HK-2 (cell line): ENCODE measurements at regions not wholly inside any gene's neighbourhood (a gene's known extent, or its start where the extent isn't known, plus 50 kb on each side); places are given as distances from the start of the nearest gene placed in this dataset.

Experiments
- DNase-seq: peaks from one replicate; pipeline ENCODE4 v3.0.0-alpha.2; 2018; ENCODE audit not compliant: unreplicated experiment

GRCh38 chr6:140909156-140909555, 1223.6 kb upstream of the GJE1 start:
- DNase-seq, result no peak

GRCh38 chr6:140908505-140908904, 1224.2 kb upstream of the GJE1 start:
- no peak for DNase-seq

DNA sequence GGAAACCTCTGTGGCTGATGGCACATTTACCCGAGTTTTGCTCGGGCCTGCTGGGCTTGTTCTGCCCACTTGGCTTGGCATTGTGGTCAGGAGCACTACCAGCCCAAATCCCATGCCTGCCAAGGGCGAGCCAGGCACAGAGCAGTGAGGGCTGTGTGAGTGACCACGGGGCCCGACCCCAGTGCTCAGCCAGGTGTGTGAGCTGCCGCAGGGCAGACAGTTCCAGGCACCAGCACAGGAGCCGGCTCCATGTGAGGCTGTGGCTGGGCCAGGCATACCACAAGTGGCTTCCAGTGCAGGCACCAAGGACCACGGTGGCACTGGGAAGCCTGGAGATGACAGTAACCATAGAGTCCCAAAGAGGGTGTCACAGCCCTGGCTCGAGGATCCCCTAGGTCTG, 1225.5 kb upstream of the GJE1 start:
- DNase-seq, result no peak

- no peak for DNase-seq
Observed at GRCh38 chr6:140905724-140906123, 1227.0 kb upstream of the GJE1 start.

GRCh38 chr6:140905050-140905449, 1227.7 kb upstream of the GJE1 start:
- DNase-seq, result no peak

DNA sequence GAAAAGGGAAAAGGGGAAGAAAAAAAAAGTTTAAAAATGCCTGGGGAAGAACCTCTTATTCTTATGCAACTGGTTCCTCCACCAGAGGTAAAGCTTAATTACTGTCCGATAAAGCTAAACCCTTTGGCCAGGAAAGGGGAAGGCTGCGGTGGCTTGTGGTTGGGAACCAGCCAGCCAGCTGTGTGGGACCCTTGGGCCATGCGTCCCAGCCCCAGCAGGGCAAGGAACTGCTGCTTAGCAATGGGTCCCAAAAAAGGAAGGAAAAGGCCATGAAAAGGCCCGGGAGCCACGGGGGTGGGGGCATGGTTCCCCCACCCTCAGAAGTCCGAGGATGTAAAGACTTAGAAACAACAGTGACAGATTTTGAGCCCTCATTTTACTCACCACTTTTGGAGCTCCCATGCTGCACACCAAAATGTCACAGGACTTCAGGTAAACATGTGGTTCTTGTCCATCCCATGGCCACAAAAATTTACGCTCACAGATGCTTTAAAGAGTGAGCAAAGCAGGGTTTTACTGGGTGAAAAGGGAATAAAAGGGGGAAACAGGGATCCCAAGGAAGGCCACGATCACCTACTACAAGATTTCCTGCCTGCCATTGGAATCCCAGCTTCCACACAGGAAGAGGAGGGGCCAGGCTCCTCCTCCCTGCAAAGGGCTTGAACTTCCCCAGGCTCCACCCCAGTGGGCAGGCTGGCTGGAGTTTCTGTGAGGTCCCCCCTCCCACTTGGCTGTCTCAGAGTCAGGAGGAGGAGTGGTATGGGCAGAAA, 1234.7 kb upstream of the GJE1 start:
- no peak for DNase-seq

DNA sequence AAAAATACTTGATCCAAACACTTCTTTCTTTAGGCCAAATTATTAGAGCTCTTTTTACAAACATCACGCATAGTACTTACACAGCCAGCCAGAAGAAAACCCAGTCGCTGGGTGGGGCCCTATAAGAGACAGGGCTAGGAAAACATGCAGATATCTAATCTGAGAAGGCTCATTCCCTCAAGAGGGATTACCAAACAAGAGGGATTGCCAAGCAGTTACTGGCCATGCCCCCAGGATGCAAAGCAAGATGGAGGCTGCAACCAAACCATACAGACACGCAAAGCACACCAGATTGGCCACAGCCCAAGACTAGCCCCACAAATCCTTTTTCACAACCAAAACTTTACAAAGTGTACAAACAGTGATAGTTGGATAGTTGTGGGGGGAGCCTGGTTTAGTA, 1235.4 kb upstream of the GJE1 start:
- DNase-seq, result no peak

- DNase-seq, result no peak
Observed at GRCh38 chr6:140893432-140893831, 1239.3 kb upstream of the GJE1 start.

DNA sequence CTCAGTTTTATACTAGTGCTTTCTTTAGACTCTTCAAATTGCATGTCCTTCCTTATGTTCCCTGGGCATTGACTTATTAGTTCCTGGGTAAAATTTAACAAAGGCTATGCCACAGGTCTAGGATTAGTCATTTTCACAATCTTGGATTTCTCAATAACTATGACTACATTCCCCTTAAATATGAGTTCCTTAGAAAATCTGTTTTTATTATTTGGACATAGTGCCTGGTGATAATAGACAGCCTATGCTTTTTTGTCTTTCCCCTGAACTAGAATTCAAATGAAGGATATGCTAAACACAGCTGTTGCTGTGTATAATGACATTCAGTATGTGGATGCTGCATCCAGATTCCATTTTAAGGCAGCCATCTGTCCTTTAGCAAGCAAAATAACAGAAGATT, 1252.8 kb upstream of the GJE1 start:
- no peak for DNase-seq

- DNase-seq, result no peak
Observed at GRCh38 chr6:140874066-140874465, 1258.7 kb upstream of the GJE1 start.

GRCh38 chr6:140872885-140873284, 1259.8 kb upstream of the GJE1 start:
- DNase-seq, result no peak

GRCh38 chr6:140871911-140872310, 1260.8 kb upstream of the GJE1 start:
- no peak for DNase-seq

GRCh38 chr6:140867336-140867735, 1265.4 kb upstream of the GJE1 start:
- DNase-seq, result no peak

- no peak for DNase-seq
Observed at GRCh38 chr6:140858381-140858971, 1274.2 kb upstream of the GJE1 start.

GRCh38 chr6:140857739-140858380, 1274.9 kb upstream of the GJE1 start:
- no peak for DNase-seq

DNA sequence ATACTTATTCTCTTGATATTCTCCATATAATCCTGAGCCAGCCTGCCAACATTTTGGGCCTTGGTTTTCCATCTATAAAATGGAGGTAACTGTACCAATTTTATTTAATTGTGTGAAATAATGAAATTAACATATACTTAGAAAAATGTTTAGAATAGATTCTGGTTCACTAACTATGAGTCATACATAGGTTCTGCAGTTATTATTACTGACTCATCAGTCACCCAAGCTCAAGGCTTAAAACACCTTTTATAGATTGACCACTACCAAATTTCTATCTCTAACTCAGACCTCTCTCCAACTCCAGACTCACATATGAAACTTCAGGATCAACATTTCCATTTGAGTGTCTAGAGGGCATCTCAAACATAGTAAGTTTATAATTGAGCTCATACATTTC, 1277.2 kb upstream of the GJE1 start:
- DNase-seq, result no peak

- no peak for DNase-seq
Observed at GRCh38 chr6:140854318-140854717, 1278.4 kb upstream of the GJE1 start.

DNA sequence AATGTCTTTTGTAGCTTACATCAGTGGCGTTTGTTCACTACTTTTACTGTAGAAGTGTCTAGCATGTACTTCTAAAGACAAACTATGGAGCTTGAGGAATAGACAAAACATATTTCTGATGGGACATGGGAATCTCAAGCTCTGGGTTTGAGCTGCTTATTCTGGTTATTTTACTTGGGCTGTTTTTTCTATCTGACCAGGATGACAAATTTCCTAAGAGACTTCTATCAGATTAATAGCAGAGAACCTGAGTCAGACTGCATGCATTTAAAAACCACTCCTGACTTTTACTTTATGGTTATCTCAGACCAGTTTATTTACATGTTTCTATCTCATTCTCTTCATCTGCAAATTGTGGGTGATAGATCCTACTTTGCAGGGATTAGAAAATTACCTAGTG, 1282.3 kb upstream of the GJE1 start:
- no peak for DNase-seq

GRCh38 chr6:140849456-140849855, 1283.3 kb upstream of the GJE1 start:
- no peak for DNase-seq

GRCh38 chr6:140847262-140847645, 1285.5 kb upstream of the GJE1 start:
- DNase-seq, result no peak

DNA sequence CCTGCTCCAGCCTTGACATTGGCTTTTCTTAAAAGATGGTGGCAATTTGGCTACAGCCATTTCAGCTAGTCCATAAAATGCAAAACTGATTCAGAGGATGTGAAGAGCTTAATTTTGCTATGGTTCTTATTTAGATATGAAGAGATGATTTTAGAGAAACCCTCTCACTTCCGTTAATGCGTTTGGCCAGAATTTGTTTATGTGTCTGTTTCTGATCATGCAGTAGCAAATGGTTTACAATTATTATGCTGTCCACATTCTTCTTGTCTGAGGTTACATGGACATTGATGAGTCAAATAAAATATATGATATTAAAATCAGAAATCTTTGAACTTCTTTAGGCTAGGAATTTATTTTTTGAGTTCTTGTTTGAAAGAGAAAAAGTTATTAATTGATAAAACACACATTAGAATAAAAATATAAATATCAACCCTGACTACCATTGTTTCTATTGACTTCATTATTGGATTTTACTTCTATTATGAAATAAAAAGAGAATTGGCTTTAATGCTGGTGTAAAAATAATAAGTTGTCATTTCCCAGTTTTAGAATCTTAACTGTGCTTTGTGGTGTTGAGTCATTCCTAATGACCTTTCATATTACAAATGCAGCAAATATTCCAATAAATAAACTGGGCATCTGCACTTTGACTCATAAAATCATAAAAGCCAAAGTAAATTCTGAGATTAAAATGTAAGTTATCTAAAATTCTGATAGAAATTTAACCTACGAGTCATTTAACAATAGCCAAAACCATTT, 1286.0 kb upstream of the GJE1 start:
- DNase-seq, result no peak

DNA sequence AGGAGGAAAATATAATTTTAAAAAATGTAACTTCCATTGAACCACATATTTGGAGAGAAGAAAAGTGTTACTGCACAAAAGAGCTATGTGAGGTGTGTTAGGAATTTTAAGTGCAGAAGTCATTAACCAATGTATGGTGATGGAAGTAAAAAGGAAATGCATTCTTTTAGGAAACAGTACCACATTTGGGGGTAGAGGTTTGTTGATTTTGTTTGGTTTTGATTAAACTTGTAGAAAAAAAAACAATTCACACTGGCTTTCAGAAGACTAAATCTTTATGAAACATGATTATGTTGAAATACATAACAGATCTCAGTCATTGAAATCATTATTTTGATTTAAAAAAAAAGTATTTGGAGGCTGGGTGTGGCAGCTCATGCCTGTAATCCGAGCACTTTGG, 1287.0 kb upstream of the GJE1 start:
- no peak for DNase-seq

GRCh38 chr6:140844167-140844566, 1288.6 kb upstream of the GJE1 start:
- DNase-seq, result no peak
